GM19324 (cell line): ENCODE measurements at regions not wholly inside any gene's neighbourhood (a gene's known extent, or its start where the extent isn't known, plus 50 kb on each side); places are given as distances from the start of the nearest gene placed in this dataset.

ENCODE experiments used
- ATAC-seq: cut with Tn5 transposase; IDR thresholded peaks from one replicate; pipeline ENCODE4 v1.9.1; 2021; ENCODE audit warnings: mild to moderate bottlenecking, moderate library complexity; ENCODE audit not compliant: unreplicated experiment, low FRiP score

DNA sequence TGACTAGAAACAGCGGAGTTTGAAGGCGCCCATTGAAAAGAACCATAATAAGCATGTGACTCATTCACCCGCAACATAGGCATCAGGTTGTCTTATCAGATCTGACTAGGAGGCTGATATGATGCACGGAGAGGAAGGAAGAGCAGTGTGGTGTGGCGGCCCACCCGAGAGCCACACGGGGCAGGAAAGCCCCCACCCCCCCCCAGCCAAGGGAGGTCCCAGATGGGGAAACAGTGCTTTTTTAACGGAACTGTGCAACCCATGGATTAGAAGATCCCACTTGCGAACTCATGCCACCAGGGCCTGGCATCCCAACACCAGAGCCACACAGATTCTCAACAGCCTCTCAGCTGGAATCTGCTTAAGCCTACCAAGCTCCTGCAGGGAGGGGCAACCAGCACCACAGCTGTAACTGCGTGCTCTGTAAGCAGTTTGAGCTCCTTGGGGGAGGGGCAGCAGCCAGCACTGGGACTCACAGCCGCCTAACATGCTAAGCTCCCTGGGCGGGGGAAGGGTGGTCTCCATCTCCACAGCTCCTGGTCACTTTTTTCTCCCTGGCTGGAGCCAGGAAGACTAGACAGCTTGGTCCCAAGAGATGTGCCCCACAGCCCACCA is 466.2 kb downstream of the PDGFC start:
- ATAC-seq = no peak

DNA sequence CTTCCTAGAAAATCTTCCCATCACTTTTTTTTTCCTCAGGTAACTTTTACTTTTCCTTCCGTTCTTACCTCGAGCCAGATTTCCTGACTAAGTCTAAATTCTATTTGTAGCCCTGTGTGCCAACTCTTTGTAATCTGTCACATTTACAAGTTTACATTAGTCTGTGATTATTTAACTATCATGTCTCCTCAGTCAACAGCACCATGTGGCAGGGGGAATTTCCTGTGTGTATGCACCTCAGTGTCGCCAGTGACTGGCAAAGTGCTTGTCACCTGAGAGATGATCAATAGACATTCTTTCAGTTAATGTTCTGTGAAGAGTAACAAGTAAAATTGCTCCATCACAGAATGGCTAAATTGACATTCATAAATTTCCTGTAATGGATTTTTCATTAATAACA is 468.5 kb downstream of the PDGFC start:
- no peak for ATAC-seq

DNA sequence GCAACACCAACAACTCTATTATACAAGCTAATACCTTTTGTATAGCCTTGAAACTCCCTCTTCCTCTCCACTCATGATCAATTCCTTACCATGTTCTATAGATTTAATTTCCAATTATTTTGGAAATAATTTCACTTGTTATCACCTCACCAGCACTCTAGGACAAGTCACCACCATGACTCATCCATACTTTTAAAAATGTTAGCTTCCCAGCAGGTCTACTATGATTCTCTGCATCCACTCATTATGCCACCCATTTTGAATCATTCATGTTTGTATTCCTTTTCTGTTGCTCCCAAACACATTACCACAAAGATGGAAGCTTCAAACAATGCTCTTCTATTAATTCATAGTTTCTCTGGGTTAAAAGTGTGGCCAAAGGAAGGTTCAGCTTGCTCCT is 469.6 kb downstream of the PDGFC start:
- ATAC-seq = no peak

DNA sequence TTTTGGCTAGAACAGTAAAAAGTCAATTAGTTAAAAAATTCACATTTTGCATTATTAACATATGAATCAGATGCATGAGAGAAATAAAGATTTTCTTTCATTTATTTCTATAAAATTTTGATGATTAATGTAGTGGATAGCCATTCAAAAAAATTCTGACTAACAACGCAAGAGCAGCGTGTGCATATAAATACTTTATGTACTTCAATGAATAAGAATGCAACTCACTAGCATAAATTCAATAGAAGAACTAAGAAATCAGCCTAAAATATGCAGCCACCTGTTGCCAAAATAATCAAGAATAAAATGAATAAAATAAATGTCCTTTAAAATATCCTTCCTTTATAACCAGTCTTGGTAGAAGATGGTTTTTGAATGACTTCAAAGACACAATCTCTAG is 471.9 kb downstream of the PDGFC start:
- no peak for ATAC-seq

DNA sequence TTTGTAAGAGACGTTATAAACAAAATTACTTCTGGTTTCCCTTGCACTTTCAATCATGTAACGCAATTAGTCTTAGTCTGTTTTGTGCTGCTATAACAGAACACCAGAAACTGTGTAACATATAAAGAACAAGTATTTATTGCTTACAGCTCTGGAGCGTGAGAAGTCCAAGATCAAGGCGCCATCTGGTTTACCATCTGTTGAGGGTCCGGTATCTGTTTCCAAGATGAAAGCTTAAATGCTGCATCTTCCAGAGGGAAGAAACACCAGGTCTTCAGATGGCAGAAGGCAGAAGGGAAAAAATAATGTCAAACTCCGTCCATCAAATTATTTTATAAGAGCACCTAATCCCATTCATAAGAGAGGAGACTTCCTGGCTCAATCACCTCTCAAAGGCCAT is 474.1 kb downstream of the PDGFC start:
- ATAC-seq = no peak

DNA sequence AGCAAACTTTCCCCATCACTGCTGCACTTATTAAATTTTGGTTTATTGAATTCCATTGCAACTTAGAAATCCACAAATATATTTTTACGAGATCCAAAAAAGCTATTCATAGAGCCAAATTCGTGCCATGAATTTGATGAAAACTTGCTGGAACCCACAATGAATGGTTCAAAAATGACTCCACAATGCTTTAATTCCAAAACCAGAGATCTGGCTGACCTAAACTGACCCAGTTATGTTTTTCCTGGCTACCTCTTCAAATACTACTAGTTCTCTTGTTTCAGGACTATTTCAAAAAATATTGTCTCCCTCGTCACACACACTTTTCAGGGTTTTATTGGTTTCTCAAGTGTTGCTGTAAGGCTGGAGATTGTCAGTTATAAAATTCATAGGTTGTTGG is 474.8 kb downstream of the PDGFC start:
- no peak for ATAC-seq

DNA sequence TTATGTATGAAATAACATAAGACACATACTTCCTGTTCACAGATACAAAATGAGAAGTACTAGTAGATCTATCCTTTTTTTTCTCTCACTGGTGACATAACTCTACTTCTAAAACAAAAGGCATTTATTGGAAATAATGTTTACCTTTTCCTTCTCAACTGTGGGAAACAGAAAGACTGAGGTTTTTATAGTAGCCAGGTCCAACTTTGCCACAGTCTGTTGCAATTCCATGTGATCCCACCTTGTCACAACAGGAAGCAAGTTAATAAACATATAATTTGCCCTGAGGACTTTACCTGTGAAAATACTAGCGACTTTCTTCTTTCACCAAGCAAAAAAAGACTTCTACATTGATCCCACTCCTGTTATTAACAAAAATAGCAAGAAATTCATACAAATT is 475.8 kb downstream of the PDGFC start:
- ATAC-seq = no peak

DNA sequence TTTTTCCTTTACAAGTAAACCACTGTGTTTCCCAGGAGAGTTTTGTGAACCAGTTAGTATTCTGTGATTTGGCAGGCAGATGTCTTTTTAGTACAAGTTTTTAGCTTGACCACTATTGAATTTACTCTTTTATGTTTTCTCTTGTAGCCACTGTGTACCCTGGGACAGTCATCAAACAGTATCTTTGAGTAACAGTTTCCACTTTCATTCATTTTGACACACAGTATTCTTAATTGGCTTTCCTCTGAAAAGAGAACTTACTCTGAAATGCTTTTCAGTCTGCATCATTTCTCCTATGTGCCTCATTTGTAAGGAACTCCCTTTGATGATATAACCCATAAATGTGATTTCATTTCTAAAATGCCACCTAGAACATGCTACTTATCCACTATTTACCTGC is 476.5 kb downstream of the PDGFC start:
- no peak for ATAC-seq

DNA sequence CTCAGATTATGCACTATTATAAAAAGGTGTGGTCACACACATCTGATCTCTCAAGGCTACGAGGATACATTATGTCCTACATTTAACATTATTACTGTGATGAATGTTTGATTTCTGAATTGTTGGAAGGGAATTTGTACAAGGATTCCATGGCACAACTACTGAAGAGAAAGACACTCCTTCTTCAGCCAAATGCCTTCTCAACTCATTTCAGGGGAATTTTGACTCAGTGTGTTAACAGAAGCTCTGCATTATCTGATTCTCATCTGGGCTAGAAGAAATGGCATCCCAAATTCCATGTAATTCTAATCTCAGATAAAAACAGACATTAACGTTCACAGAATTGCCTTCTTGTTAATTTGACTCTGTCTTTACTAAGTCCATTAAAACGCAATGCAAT is 477.7 kb downstream of the PDGFC start:
- ATAC-seq = no peak

DNA sequence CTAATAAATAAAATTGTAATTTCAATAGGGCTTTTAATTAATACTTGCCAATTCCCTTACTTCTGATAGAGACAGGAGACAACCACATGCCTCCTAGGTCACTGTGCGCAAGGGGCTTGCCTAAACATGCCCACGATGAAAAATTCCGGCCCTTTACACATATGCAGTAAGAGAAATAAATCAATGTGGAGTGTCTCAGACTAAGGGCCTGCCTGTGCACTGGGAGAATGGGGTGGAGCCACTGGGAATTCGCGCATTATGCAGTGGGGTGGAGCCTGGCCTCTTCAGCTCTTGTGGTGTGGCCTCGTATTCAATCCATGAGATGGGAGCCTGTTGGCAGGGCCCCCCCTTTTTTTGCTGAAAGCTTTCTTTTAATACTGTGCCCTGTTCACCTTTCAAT is 484.5 kb downstream of the PDGFC start:
- no peak for ATAC-seq

DNA sequence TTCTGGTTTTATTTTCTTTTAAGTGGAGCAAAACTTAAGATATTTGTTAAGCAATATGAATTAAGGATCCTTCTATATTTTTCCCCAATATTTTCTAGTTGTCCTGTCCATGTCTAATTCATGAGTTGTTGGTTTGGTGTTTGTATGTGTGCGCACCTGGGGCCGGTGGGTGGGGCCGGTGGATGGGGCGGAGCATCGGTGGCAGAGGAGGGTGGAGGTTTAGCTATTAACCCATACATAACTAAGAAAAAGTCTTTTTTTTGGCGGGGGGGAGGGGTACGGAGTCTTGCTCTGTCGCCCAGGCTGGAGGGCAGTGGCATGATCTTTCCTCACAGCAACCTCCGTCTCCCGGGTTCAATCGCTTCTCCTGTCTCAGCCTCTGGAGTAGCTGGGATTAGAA is 489.8 kb downstream of the PDGFC start:
- no peak for ATAC-seq

DNA sequence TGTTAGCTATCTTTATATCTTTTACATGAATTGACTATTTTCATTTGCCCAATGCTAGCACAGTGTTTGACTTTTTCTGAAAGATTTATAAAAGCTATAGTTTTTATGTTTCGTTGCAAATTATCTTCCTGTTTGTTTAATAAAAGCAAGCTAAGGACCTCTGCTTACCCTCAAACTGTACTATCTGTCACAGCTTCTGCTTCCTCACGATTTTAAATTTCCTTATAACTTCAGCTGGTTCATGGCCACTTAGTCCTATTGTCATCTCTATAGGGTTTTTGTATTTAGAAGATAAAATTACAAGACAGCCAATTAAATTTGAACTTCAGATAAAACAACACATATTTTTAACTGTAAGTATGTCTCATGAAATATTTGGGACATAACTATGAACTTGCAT is 494.0 kb downstream of the PDGFC start:
- no peak for ATAC-seq

DNA sequence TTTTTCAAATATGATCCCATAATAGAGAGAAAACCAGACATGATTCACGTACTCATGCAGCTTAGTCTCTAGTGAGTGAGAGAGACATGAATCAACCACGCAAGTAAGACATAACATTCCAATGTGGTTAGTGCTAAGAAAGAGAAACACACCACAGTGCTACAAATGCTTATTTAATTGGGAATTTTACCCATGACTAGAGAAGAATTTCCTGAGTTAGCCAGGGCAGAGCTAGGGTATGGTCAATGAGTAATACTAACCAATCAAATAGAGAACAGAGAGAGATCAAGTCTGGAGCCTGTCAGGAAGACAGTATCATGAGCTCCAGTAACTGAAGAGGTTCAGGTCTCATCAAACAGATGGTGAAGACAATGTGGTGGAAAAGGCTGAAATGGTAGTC is 495.2 kb downstream of the PDGFC start:
- ATAC-seq = no peak

DNA sequence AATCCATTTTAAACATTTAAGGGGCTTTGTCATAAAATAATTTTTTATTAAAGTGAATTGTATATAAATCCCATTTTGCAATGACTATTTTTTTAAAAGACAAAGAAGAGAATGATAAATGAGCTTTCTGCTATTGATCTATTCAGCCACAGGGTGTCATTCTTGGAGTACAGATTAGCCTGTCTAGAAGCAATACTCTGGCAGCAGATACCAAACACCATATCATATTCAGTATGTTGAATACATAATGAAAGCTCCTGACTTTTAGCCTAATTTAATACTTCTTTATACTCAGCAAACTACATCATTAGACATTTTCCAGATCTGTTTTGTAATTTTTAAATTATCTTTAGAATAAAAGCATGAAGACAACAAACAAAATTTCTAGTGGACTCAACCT is 496.3 kb downstream of the PDGFC start:
- no peak for ATAC-seq

DNA sequence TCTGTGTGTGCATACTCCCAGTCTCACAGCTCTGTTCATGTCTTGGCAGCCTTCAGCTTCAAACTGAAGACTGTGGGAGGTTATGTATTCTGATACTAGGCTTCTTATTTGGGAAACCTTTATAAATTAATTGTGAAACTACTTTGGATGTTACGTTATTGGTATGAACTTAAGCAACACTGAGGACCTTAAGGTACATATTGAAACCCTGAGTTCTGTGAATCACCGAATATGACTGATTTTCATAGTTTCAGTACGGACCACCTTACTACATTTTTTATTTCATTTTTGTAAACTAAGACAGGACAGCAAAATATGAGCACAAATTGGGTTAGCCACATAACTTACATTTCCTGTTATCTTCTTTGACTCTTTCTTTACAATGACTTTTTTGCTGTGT is 498.4 kb downstream of the PDGFC start:
- no peak for ATAC-seq

DNA sequence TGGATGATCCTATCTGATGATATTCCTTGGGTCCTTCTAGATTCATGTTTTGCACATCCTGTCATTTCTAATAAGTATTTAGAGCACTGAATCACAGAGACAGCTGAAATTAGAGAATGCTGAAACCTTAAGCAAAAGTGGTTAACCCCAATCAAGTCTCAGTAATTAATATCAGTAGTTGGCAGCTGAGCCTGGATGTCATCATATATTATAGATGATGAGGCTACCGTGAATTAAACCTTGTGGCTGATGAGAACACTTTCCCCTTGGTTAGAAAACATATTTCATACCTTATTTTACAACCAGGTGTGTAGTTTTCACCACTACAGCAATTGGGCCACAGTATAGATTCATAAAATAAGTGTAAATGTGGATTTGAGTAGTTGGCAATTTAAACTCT is 499.0 kb downstream of the PDGFC start:
- no peak for ATAC-seq

DNA sequence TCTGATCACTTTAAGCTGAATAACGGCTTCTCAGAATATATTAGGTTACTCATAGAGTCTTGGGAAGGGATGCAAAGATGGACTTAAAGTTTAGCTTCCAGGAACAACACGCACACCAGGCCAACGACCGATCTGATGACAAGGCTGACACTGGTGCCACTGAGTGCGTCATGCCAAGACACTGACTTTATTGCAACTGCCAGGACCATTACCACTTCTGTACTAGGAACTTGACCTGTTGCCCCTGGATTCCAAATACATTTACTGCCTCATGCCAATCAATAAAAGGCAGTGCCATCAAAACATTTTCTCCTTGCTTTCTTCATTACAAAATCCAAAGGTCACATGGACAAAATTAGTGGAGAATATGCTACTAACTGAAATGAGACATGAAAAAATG is 505.9 kb upstream of the CTSO start:
- no peak for ATAC-seq

DNA sequence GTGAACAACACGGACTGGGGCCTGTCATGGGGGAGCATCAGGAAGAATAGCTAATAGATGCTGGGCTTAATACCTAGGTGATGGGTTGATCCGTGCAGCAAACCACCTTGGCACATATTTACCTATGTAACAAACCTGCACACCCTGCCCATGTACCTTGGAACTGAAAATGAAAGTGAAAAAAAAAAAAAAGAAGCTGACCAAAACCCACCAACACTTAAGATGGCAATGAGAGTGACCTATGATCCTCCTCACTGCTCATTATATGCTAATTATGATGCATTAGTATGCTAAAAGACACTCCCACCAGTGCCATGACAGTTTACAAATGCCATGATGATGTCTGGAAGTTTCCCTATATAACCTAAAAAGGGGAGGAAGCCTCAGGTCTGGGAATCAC is 503.2 kb upstream of the CTSO start:
- ATAC-seq = no peak

DNA sequence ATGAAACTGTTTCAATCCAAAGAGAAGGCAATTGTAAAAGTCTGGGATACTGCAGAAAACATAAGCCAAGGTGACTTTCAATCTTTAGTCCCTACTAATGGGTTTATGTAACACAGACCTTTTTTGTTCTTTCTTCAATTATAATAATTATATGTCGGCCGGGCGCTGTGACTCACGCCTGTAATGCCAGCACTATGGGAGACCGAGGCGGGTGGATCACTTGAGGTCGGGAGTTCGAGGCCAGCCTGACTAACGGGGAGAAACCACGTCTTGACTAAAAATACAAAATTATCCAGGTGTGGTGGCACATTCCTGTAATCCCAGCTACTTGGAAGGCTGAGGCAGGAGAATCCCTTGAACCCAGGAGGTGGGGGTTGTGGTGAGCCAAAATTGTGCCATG is 489.8 kb upstream of the CTSO start:
- ATAC-seq = no peak

DNA sequence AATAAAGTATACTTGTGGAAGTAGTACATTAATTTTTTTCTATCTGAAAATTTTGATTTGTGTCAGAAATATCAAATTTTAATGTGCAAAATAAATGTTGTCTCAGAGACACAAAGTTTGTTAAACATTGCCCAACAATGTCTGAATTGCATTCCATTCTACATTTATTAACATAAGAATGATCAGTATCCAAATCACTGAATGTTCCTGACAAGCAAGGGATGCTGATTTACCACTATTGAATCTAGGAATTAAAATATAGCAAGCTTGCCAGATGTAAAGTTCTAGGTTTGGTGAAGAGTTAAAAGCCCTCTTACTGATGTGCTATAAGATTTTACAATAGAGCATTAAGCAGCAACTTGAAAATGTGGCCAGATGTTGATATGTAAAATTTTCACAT is 489.2 kb upstream of the CTSO start:
- ATAC-seq = no peak

DNA sequence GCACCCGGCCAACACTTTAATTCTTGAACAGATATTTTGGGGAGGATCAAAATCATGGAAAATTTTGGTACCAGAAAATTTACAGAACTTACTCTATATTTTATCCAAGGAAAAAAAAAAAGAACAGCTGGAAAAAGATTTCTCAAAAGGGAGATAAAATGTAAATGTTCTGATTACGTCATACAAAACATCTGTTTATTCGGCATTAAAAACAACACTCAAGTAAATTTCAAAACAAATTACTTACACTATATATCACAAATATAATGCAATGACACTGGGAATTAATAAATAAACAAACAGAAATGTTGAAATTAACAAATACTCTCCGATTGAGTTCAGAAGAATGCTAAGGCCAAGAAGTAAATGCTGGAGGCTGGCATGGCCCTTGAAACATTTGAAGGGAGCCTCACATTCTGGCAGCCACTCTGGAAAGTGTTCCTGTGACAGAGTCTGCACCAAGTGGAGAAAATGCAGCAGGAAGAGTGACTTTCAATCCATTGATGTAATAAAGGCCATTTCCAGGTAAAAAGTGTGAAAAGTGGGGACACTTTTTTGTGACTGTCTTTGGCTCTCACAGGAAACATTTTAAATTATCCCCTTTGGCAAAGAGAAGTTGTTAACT is 486.0 kb upstream of the CTSO start:
- no peak for ATAC-seq

DNA sequence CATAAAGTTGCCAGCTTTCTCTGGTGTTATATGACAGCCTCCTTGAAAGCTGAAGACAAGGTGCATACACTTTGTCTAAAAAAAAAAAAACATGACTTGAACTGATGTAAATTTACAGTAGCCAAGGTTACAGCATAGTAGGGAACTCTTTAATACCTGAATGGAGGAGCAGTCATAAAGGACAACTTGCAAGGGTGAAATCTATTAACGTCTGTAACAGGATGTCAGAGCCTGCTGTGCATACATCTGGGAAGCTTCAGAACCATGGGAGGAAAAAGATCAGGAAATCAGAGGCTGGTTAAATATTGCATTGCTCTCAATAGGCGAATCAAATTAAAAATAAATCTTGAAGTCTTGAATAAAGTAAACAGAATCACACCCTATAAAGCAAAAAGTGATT is 484.0 kb upstream of the CTSO start:
- ATAC-seq = no peak

DNA sequence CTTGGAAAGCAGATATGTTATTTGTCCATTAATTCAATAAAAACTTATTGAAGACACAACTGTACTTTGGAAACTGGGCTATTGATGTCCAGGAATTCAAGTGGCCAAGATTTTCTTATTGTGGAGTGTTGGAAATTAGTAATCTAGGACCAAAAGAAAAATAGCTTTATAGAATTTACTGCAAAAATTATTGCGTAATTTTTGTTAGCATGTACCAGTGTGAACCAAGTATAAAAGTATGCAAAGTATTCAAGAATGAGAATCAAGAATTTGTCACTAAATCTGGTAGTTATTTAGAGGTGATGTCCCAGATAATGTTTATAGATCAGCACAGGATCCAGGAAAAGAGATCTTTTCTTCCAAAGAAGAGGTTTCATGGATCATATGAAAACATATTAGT is 468.9 kb upstream of the CTSO start:
- ATAC-seq = no peak
